CD4-positive, alpha-beta memory T cell (primary cell): ENCODE measurements at regions not wholly inside any gene's neighbourhood (a gene's known extent, or its start where the extent isn't known, plus 50 kb on each side); places are given as distances from the start of the nearest gene placed in this dataset.

Experiments used
- CTCF ChIA-PET: fragments of 350-600 bp; sonication (Branson Sonifier 250); formaldehyde crosslinking; loops from one replicate; lab custom pipeline; 2021; ENCODE audit warnings: inconsistent platforms; ENCODE audit not compliant: partially characterized antibody; lab: Charles Lee
- POLR2A ChIA-PET: fragments of 350-600 bp; sonication (Branson Sonifier 250); formaldehyde crosslinking; loops from one replicate; lab custom pipeline; 2021; ENCODE audit not compliant: partially characterized antibody; lab: Charles Lee
- DNase-seq, 5 donors: peaks; one replicate each; pipeline versions ENCODE4 v3.0.0 to v3.0.0-alpha.2; 2020 to 2022; ENCODE audit warnings: mixed read lengths in 1 of 5
- H3K27ac ChIP-seq: one replicate; pipeline ENCODE4 v1.7.0; 2013; ENCODE audit warnings: low read depth, low read length
- H3K27me3 ChIP-seq: 2 replicates; pipeline ENCODE4 v1.7.0; 2013; ENCODE audit warnings: mild to moderate bottlenecking, low read length, moderate library complexity; ENCODE audit not compliant: insufficient read depth
- H3K36me3 ChIP-seq: 2 replicates; pipeline ENCODE4 v1.7.0; 2013; ENCODE audit warnings: mild to moderate bottlenecking, low read length, moderate library complexity; ENCODE audit not compliant: insufficient read depth
- H3K4me1 ChIP-seq: 2 replicates; pipeline ENCODE4 v1.7.0; 2013; ENCODE audit warnings: mild to moderate bottlenecking, low read length, moderate library complexity; ENCODE audit not compliant: insufficient read depth
- H3K4me3 ChIP-seq, 2 donors: one replicate each; pipeline ENCODE4 v1.7.0; 2013; ENCODE audit warnings: low read length in 2 of 2, mild to moderate bottlenecking in 1 of 2
- H3K9me3 ChIP-seq, 2 donors: one replicate each; pipeline ENCODE4 v1.7.0; 2013; ENCODE audit warnings: low read length in 2 of 2, control low read depth in 1 of 2; ENCODE audit not compliant: control insufficient read depth in 1 of 2
- H3K27ac Mint-ChIP-seq, 7 donors: one replicate each; pipeline ENCODE4 v1.8.0; 2020 to 2021; ENCODE audit warnings: mixed read lengths in 7 of 7, mild to moderate bottlenecking in 6 of 7, inconsistent platforms in 3 of 7, moderate library complexity in 3 of 7
- H3K27me3 Mint-ChIP-seq, 2 donors: one replicate each; pipeline ENCODE4 v1.8.0; 2020 to 2021; ENCODE audit warnings: mixed read lengths in 2 of 2
- H3K36me3 Mint-ChIP-seq, 2 donors: one replicate each; pipeline ENCODE4 v1.8.0; 2020 to 2021; ENCODE audit warnings: mixed read lengths in 2 of 2, inconsistent platforms in 1 of 2, mild to moderate bottlenecking in 1 of 2
- H3K4me1 Mint-ChIP-seq, 4 donors: one replicate each; pipeline ENCODE4 v1.8.0; 2020 to 2021; ENCODE audit warnings: mixed read lengths in 4 of 4, mild to moderate bottlenecking in 1 of 4
- H3K4me3 Mint-ChIP-seq, 8 donors: one replicate each; pipeline ENCODE4 v1.8.0; 2020 to 2021; ENCODE audit warnings: mixed read lengths in 8 of 8, mild to moderate bottlenecking in 7 of 8, moderate library complexity in 6 of 8, inconsistent platforms in 3 of 8
- H3K9me3 Mint-ChIP-seq, 8 donors: one replicate each; pipeline ENCODE4 v1.8.0; 2020 to 2021; ENCODE audit warnings: mixed read lengths in 8 of 8, mild to moderate bottlenecking in 5 of 8, inconsistent platforms in 3 of 8, moderate library complexity in 1 of 8
- intact Hi-C: fragments of 100-400 bp; cut with micrococcal nuclease; formaldehyde crosslinking; loops from one replicate; pipeline ENCODE4 v1.15.1; 2023

- H3K9me3 Mint-ChIP-seq, result peaks cover 2 to 44% (median 33%) of the 10 kb centered on the region in 8 donors
- no peak overlapping the region for H3K27ac ChIP-seq
- peaks cover 7 to 9% of the 10 kb centered on the region in 2 donors for H3K36me3 Mint-ChIP-seq
- H3K4me3 ChIP-seq, result no peak overlapping the region
- POLR2A ChIA-PET, result no interaction called here
- peaks cover 0 to 10% of the 10 kb centered on the region in 2 donors for H3K9me3 ChIP-seq
- no peaks in the 10 kb centered on the region for H3K27me3 ChIP-seq
- no peaks in the 10 kb centered on the region for H3K4me1 Mint-ChIP-seq
- H3K4me1 ChIP-seq, result no peaks in the 10 kb centered on the region
- CTCF ChIA-PET, result no interaction called here
- no peak overlapping the region for H3K4me3 Mint-ChIP-seq
- H3K36me3 ChIP-seq, result no peaks in the 10 kb centered on the region
- no peak for DNase-seq
- intact Hi-C loops, result no loop called here
- H3K27me3 Mint-ChIP-seq, result peaks cover 7 to 16% of the 10 kb centered on the region in 2 donors
- H3K27ac Mint-ChIP-seq, result no peak overlapping the region
These were observed 168.8 kb downstream of the CD24 start for GRCh38 chr6:106805771-106806170.

GRCh38 chr6:106804346-106805335, 169.9 kb downstream of the CD24 start:
- H3K4me3 ChIP-seq, result no peak overlapping the region
- no peak for DNase-seq
- no peaks in the 10 kb centered on the region for H3K36me3 ChIP-seq
- no peak overlapping the region for H3K27ac Mint-ChIP-seq
- intact Hi-C loops, result no loop called here
- ChIA-PET CTCF (no interaction called here), POLR2A (no interaction called here)
- H3K4me1 ChIP-seq, result no peaks in the 10 kb centered on the region
- peaks cover 2 to 33% (median 24%) of the 10 kb centered on the region in 8 donors for H3K9me3 Mint-ChIP-seq
- peaks cover 7 to 16% of the 10 kb centered on the region in 2 donors for H3K27me3 Mint-ChIP-seq
- no peaks in the 10 kb centered on the region for H3K4me1 Mint-ChIP-seq
- H3K4me3 Mint-ChIP-seq, result no peak overlapping the region
- no peak overlapping the region for H3K27ac ChIP-seq
- peaks cover 0 to 10% of the 10 kb centered on the region in 2 donors for H3K9me3 ChIP-seq
- H3K27me3 ChIP-seq, result no peaks in the 10 kb centered on the region
- H3K36me3 Mint-ChIP-seq, result peaks cover 7 to 9% of the 10 kb centered on the region in 2 donors

- ChIA-PET POLR2A (no interaction called here), CTCF (no interaction called here)
- Mint-ChIP-seq H3K27me3 (peaks cover 7 to 10% of the 10 kb centered on the region in 2 donors), H3K9me3 (peaks cover 0 to 18% (median 13%) of the 10 kb centered on the region in 8 donors), H3K27ac (no peak overlapping the region), H3K4me3 (no peak overlapping the region), H3K4me1 (peaks cover 0 to 2% (median 0%) of the 10 kb centered on the region in 4 donors), H3K36me3 (peaks cover 2 to 5% of the 10 kb centered on the region in 2 donors)
- no peaks in the 10 kb centered on the region for H3K36me3 ChIP-seq
- peaks cover 0 to 4% of the 10 kb centered on the region in 2 donors for H3K9me3 ChIP-seq
- intact Hi-C loops, result no loop called here
- DNase-seq, result no peak
- peaks cover 5% of the 10 kb centered on the region for H3K27me3 ChIP-seq
- no peak overlapping the region for H3K27ac ChIP-seq
- H3K4me3 ChIP-seq, result no peak overlapping the region
- H3K4me1 ChIP-seq, result no peaks in the 10 kb centered on the region
These were observed 171.3 kb downstream of the CD24 start for GRCh38 chr6:106803188-106803587.

GRCh38 chr6:106802139-106802538, 172.4 kb downstream of the CD24 start:
- H3K4me1 ChIP-seq, result no peaks in the 10 kb centered on the region
- no peaks in the 10 kb centered on the region for H3K9me3 ChIP-seq
- no peak overlapping the region for H3K27ac Mint-ChIP-seq
- no peak overlapping the region for H3K27ac ChIP-seq
- POLR2A ChIA-PET, result no interaction called here
- peaks cover 0 to 2% (median 0%) of the 10 kb centered on the region in 4 donors for H3K4me1 Mint-ChIP-seq
- peaks cover 0 to 8% (median 3%) of the 10 kb centered on the region in 8 donors for H3K9me3 Mint-ChIP-seq
- no peaks in the 10 kb centered on the region for H3K36me3 ChIP-seq
- no peak for DNase-seq
- H3K4me3 Mint-ChIP-seq, result no peak overlapping the region
- H3K36me3 Mint-ChIP-seq, result no peaks in the 10 kb centered on the region
- peaks cover 5% of the 10 kb centered on the region for H3K27me3 ChIP-seq
- H3K27me3 Mint-ChIP-seq, result peaks cover 7 to 12% of the 10 kb centered on the region in 2 donors
- CTCF ChIA-PET, result no interaction called here
- no peak overlapping the region for H3K4me3 ChIP-seq
- intact Hi-C loops, result no loop called here

GRCh38 chr6:106801256-106801655, 171.9 kb downstream of the QRSL1 start:
- Mint-ChIP-seq H3K9me3 (no peaks in the 10 kb centered on the region), H3K27me3 (peaks cover 7 to 12% of the 10 kb centered on the region in 2 donors), H3K4me1 (peaks cover 0 to 2% (median 0%) of the 10 kb centered on the region in 4 donors), H3K27ac (no peak overlapping the region), H3K4me3 (no peak overlapping the region), H3K36me3 (no peaks in the 10 kb centered on the region)
- no peak overlapping the region for H3K4me3 ChIP-seq
- no peaks in the 10 kb centered on the region for H3K4me1 ChIP-seq
- POLR2A ChIA-PET, result no interaction called here
- no peaks in the 10 kb centered on the region for H3K36me3 ChIP-seq
- CTCF ChIA-PET, result no interaction called here
- no peaks in the 10 kb centered on the region for H3K9me3 ChIP-seq
- peaks cover 5% of the 10 kb centered on the region for H3K27me3 ChIP-seq
- H3K27ac ChIP-seq, result no peak overlapping the region
- DNase-seq, result no peak
- intact Hi-C loops, result no loop called here

- peaks cover 5% of the 10 kb centered on the region for H3K27me3 ChIP-seq
- Mint-ChIP-seq H3K27ac (peak overlapping the region in 1 of 7 donors; percentile 18), H3K4me3 (no peak overlapping the region), H3K4me1 (peaks cover 0 to 2% (median 0%) of the 10 kb centered on the region in 4 donors), H3K9me3 (no peaks in the 10 kb centered on the region), H3K36me3 (no peaks in the 10 kb centered on the region), H3K27me3 (peaks cover 12 to 18% of the 10 kb centered on the region in 2 donors)
- intact Hi-C loops, result no loop called here
- no peaks in the 10 kb centered on the region for H3K9me3 ChIP-seq
- no peaks in the 10 kb centered on the region for H3K4me1 ChIP-seq
- ChIA-PET CTCF (no interaction called here), POLR2A (no interaction called here)
- no peak overlapping the region for H3K27ac ChIP-seq
- no peaks in the 10 kb centered on the region for H3K36me3 ChIP-seq
- no peak for DNase-seq
- no peak overlapping the region for H3K4me3 ChIP-seq
These were observed 171.0 kb downstream of the QRSL1 start for GRCh38 chr6:106800379-106800778.

GRCh38 chr6:106799031-106799894, 169.9 kb downstream of the QRSL1 start:
- Histone ChIP-seq H3K4me1 (no peaks in the 10 kb centered on the region), H3K4me3 (no peak overlapping the region), H3K27ac (no peak overlapping the region), H3K27me3 (peaks cover 5% of the 10 kb centered on the region), H3K36me3 (no peaks in the 10 kb centered on the region), H3K9me3 (no peaks in the 10 kb centered on the region)
- Mint-ChIP-seq H3K27me3 (peaks cover 12 to 17% of the 10 kb centered on the region in 2 donors), H3K4me3 (peak overlapping the region in 1 of 8 donors; percentile 20), H3K9me3 (no peaks in the 10 kb centered on the region), H3K36me3 (no peaks in the 10 kb centered on the region), H3K4me1 (peaks cover 0 to 2% (median 0%) of the 10 kb centered on the region in 4 donors), H3K27ac (no peak overlapping the region)
- no peak for DNase-seq
- CTCF ChIA-PET, result no interaction called here
- intact Hi-C loops, result no loop called here
- POLR2A ChIA-PET, result no interaction called here
